Astrocyte of the spinal cord (primary cell): ENCODE measurements at regions not wholly inside any gene's neighbourhood (a gene's known extent, or its start where the extent isn't known, plus 50 kb on each side); places are given as distances from the start of the nearest gene placed in this dataset.
"Not testable (repeated sequence)": the region's sequence is repeated elsewhere in the genome, so short reads cannot be mapped to it uniquely, and the experiment has no call there.

Experiments used
- DNase-seq: peaks from one replicate; pipeline ENCODE4 v3.0.0; 2011; ENCODE audit warnings: low read depth, low spot score
- H3K4me3 ChIP-seq: 2 replicates; pipeline ENCODE4 v1.5.1; 2011; ENCODE audit warnings: low read depth, mild to moderate bottlenecking, low read length, moderate library complexity
- in situ Hi-C: cut with HindIII; loops from 2 replicates; pipeline ENCODE4 v1.10.0; 2017; ENCODE audit warnings: low sequenced_read_pairs
- TF ChIP-seq, protein P1 (sequence below): IDR thresholded peaks from 2 replicates; pipeline ENCODE4 v1.5.1; 2012; ENCODE audit warnings: low read depth, mild to moderate bottlenecking, low read length, inconsistent platforms

DNA sequence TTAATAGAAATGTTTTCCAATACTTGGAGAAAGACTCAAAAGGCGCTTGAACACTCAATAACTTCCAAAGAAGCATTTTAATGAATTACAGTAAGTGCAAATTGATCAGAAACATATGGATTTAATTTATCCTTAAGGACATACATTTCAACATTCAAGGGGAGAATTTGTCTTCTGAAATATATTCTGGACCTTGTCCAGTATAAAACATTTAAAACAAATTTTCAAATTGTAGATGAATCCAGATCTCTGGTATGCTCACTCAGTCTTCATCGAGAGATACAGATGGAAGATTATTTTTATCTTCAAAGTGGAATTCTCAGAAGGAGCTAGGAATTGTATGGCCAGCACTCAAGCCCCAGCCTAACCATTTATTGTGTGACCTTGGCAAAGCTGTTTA lies 310.4 kb downstream of the ZNF674 start:
- in situ Hi-C loops = no loop called here
- TF ChIP-seq, protein P1, sequence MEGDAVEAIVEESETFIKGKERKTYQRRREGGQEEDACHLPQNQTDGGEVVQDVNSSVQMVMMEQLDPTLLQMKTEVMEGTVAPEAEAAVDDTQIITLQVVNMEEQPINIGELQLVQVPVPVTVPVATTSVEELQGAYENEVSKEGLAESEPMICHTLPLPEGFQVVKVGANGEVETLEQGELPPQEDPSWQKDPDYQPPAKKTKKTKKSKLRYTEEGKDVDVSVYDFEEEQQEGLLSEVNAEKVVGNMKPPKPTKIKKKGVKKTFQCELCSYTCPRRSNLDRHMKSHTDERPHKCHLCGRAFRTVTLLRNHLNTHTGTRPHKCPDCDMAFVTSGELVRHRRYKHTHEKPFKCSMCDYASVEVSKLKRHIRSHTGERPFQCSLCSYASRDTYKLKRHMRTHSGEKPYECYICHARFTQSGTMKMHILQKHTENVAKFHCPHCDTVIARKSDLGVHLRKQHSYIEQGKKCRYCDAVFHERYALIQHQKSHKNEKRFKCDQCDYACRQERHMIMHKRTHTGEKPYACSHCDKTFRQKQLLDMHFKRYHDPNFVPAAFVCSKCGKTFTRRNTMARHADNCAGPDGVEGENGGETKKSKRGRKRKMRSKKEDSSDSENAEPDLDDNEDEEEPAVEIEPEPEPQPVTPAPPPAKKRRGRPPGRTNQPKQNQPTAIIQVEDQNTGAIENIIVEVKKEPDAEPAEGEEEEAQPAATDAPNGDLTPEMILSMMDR = no peak
- no peak overlapping the region for H3K4me3 ChIP-seq
- no peak for DNase-seq

DNA sequence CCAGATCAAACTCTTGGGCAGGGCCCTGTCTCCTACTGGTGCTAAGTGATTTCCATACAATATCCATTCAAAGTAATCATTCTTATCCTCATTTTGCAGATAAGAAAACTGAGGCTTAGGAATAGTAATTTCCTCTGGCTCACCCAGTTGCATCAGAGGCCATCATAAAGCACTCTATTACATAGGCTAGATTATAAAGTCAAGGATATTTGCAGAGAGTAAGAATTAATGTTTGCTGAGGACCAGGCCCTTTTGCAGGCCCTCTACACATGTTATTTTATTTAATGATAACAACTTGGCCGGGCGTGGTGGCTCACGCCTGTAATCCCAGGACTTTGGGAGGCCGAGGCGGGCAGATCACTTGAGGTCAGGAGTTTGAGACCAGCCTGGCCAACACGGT lies 316.8 kb downstream of the ZNF674 start:
- in situ Hi-C loops = no loop called here
- no peak for DNase-seq
- TF ChIP-seq, protein P1 = no peak
- H3K4me3 ChIP-seq = no peak overlapping the region

DNA sequence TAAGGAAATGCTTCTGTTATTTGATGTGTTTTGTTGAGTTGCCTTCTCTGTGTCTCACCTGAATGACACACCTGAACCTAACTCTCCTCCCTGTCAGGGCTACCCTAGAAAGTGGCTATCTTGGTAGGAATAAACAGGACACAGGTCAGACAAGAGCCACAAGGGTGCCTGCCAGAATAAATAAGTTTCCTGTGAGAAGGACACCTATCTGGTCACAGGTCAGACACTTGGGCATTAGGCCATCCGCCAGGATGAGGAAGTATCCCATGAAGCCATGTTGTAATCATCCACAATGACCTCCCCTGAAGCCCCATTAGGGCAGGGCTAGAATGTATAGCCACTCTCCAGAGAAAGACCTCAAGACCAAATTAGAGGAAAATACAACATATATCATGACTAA lies 318.8 kb downstream of the ZNF674 start:
- no peak overlapping the region for H3K4me3 ChIP-seq
- TF ChIP-seq, protein P1 = no peak
- no peak for DNase-seq
- in situ Hi-C loops = no loop called here

DNA sequence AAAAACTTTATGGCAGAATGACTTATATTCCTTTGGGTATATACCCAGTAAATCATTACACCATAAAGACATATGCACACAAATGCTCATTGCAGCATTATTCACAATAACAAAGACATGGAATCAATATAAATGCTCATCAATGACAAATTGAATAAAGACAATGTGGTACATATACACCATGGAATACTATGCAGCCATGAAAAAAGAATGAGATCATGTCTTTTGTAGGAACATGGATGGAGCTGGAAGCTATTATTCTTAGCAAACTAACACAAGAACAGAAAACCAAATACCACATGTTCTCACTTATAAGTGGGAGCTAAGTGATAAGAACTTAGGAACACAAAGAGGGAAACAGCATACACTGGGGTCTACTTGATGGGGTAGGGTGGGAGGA lies 321.7 kb downstream of the ZNF674 start:
- DNase-seq, H3K4me3 ChIP-seq, in situ Hi-C loops: not testable (repeated sequence)

DNA sequence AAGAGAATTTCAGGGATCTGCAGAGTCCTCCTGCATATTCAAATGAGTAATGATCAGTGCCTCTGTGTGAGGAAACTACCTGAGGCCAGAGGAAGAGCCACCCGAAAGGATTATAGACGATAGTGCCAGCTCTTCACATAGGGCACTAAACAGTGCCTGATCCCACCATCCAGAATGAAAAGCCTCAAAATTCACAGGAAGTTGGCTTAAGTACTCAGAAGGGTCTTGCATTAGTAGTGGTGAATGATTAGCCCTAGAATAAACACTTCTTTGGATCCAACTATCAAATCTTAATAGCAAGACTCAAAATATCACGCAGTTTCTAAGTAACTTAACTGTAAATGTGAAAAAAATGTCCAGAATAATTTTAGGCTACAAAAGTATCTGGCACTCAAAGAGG lies 324.4 kb downstream of the ZNF674 start:
- in situ Hi-C loops = no loop called here
- H3K4me3 ChIP-seq = no peak overlapping the region
- DNase-seq = no peak
- TF ChIP-seq, protein P1 = no peak

DNA sequence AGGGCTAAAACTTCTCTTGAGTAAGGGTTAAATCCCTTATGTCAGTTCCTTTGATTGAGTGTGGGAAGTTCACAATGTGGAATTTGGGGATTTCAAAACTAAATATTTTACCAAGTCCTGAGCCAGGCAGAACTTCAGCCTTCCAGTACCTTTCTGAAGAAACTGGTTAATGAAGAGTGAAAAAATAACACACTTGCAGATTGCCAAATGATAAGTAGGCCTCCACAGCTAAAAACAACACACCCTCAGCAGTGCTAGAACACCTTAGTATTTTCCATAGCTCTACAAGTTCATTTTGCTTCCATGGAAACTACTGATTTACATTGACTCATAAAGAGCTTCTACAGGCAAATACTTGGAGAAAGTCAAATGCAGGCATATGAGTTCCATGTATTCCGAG lies 326.8 kb downstream of the ZNF674 start:
- no peak overlapping the region for H3K4me3 ChIP-seq
- DNase-seq = no peak
- TF ChIP-seq, protein P1 = no peak
- in situ Hi-C loops = no loop called here

DNA sequence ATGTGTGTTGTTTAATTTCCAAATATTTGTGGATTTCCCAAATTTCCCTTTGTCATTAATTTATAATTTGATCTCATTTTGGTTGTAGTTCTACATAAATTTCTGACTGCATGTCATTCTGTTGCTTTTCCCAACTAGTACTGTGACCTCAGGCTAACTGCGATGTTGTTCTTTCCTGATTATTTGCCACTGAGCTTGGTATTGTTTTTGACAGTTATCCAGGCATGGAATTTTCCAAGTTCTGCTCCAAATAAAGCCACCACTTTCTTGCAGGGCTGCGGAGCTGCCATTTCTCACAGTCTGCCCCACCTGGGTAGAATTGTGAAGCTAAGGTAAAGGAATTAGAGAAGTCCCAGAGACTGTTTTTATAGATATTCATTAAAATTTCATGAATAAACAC lies 328.8 kb downstream of the ZNF674 start:
- in situ Hi-C loops = no loop called here
- DNase-seq = no peak
- no peak overlapping the region for H3K4me3 ChIP-seq
- TF ChIP-seq, protein P1 = no peak
